H1 (cell line): ENCODE measurements at regions not wholly inside any gene's neighbourhood (a gene's known extent, or its start where the extent isn't known, plus 50 kb on each side); places are given as distances from the start of the nearest gene placed in this dataset.

ENCODE experiments used
- CTCF ChIA-PET: fragments of 300-600 bp; sonication (Branson Sonifier 250); formaldehyde crosslinking; loops from one replicate; lab custom pipeline; 2021; ENCODE audit not compliant: partially characterized antibody; lab: Charles Lee
- POLR2A ChIA-PET: fragments of 300-600 bp; sonication (Branson Sonifier 250); formaldehyde crosslinking; loops from one replicate; lab custom pipeline; 2021; ENCODE audit warnings: inconsistent platforms; ENCODE audit not compliant: partially characterized antibody; lab: Charles Lee
- DNase-seq, 2 experiments: peaks; one replicate each; pipeline versions ENCODE4 v3.0.0 to v3.0.0-alpha.2; 2010 to 2022; ENCODE audit warnings: low spot score in 2 of 2, low read depth in 1 of 2, mixed read lengths in 1 of 2
- FAIRE-seq: peaks from 2 replicates; lab custom pipeline; 2011; peaks lifted over from hg19 to GRCh38; lab: Jason Lieb, UNC
- H2AFZ ChIP-seq: 2 replicates; pipeline ENCODE4 v1.8.1; 2012; ENCODE audit warnings: low read length, inconsistent platforms
- H2AK5ac ChIP-seq: 2 replicates; pipeline ENCODE4 v1.6.1; 2013; ENCODE audit warnings: low read depth, low read length
- H2BK120ac ChIP-seq: replicated peaks from 2 replicates; pipeline ENCODE3; 2013; ENCODE audit warnings: low read depth, low read length, inconsistent platforms
- H2BK12ac ChIP-seq: 2 replicates; pipeline ENCODE4 v1.6.1; 2013; ENCODE audit warnings: low read depth, low read length
- H2BK15ac ChIP-seq: 2 replicates; pipeline ENCODE4 v1.6.1; 2013; ENCODE audit warnings: low read length
- H2BK20ac ChIP-seq: 2 replicates; pipeline ENCODE4 v1.6.1; 2013; ENCODE audit warnings: low read length
- H2BK5ac ChIP-seq: 2 replicates; pipeline ENCODE4 v1.6.1; 2013; ENCODE audit warnings: low read depth, low read length
- H3K14ac ChIP-seq: 2 replicates; pipeline ENCODE4 v1.6.1; 2013; ENCODE audit warnings: inconsistent platforms; ENCODE audit not compliant: insufficient read length
- H3K18ac ChIP-seq: 2 replicates; pipeline ENCODE4 v1.6.1; 2013; ENCODE audit warnings: low read length; ENCODE audit errors: extremely low read depth
- H3K23ac ChIP-seq: 2 replicates; pipeline ENCODE4 v1.6.1; 2013; ENCODE audit warnings: inconsistent platforms; ENCODE audit not compliant: insufficient read length
- H3K23me2 ChIP-seq: 2 replicates; pipeline ENCODE4 v1.6.1; 2013; ENCODE audit warnings: low read depth, low read length
- H3K27ac ChIP-seq: 2 replicates; pipeline ENCODE4 v1.6.1; 2011; ENCODE audit warnings: low read depth, low read length, inconsistent platforms
- H3K27me3 ChIP-seq, 4 experiments: replicated peaks in 1 of 4; 1 replicate in 1 of 4; 2 replicates in 3 of 4; pipeline versions ENCODE4 v1.6.1 to v1.8.1; 2011 to 2013; ENCODE audit warnings: low read length in 3 of 4, mild to moderate bottlenecking in 3 of 4, inconsistent platforms in 2 of 4, mixed read lengths in 2 of 4, moderate library complexity in 1 of 4; ENCODE audit not compliant: control insufficient read depth in 3 of 4, insufficient read depth in 3 of 4; ENCODE audit errors: extremely low read depth in 1 of 4
- H3K36me3 ChIP-seq, 4 experiments: 2 replicates each; pipeline versions ENCODE4 v1.6.1 to v1.8.1; 2011 to 2013; ENCODE audit warnings: mild to moderate bottlenecking in 4 of 4, low read length in 3 of 4, moderate library complexity in 2 of 4, control low read depth in 1 of 4, inconsistent platforms in 1 of 4; ENCODE audit not compliant: insufficient read depth in 4 of 4, control insufficient read depth in 2 of 4
- H3K4ac ChIP-seq: replicated peaks from 2 replicates; pipeline ENCODE3; 2013; ENCODE audit warnings: low read length, low read depth, mixed read lengths, inconsistent platforms; ENCODE audit not compliant: insufficient read length
- H3K4me1 ChIP-seq, 4 experiments: replicated peaks in 1 of 4; 1 replicate in 1 of 4; 2 replicates in 3 of 4; pipeline versions ENCODE4 v1.6.1 to v1.8.1; 2011 to 2013; ENCODE audit warnings: low read length in 3 of 4, inconsistent platforms in 2 of 4, mixed read lengths in 1 of 4; ENCODE audit not compliant: insufficient read depth in 4 of 4, control insufficient read depth in 3 of 4
- H3K4me2 ChIP-seq, 2 experiments: 2 replicates each; pipeline versions ENCODE4 v1.6.1 to v1.8.1; 2011 to 2013; ENCODE audit warnings: low read depth in 2 of 2, low read length in 2 of 2, control low read depth in 1 of 2, inconsistent platforms in 1 of 2, mild to moderate bottlenecking in 1 of 2; ENCODE audit not compliant: insufficient read depth in 1 of 2
- H3K4me3 ChIP-seq, 4 experiments: fragments of 200-600, 300-600 bp in 1 of 4; sonication (generic), shearing (Covaris generic), sonication (Bioruptor Twin) in 1 of 4; 2 replicates each; pipeline versions ENCODE4 v1.5.1 to v1.8.1; 2011 to 2016; ENCODE audit warnings: low read length in 4 of 4, low read depth in 3 of 4, control low read depth in 2 of 4, inconsistent platforms in 2 of 4, mild to moderate bottlenecking in 2 of 4, mixed read lengths in 1 of 4, moderate library complexity in 1 of 4; ENCODE audit not compliant: insufficient read depth in 2 of 4; ENCODE audit errors: extremely low read depth in 1 of 4
- H3K56ac ChIP-seq: replicated peaks from 2 replicates; pipeline ENCODE3; 2013; ENCODE audit warnings: low read depth, mild to moderate bottlenecking, mixed read lengths, low read length, inconsistent platforms; ENCODE audit not compliant: insufficient read length
- H3K79me1 ChIP-seq: 2 replicates; pipeline ENCODE4 v1.6.1; 2013; ENCODE audit warnings: low read depth, low read length, control low read depth
- H3K79me2 ChIP-seq, 2 experiments: 2 replicates each; pipeline versions ENCODE4 v1.6.1 to v1.8.1; 2012 to 2013; ENCODE audit warnings: low read length in 2 of 2, mild to moderate bottlenecking in 2 of 2, inconsistent platforms in 1 of 2; ENCODE audit not compliant: insufficient read depth in 2 of 2, control insufficient read depth in 1 of 2
- H3K9ac ChIP-seq, 4 experiments: replicated peaks in 1 of 4; 1 replicate in 1 of 4; 2 replicates in 3 of 4; pipeline versions ENCODE4 v1.6.1 to v1.8.1; 2011 to 2013; ENCODE audit warnings: low read depth in 3 of 4, low read length in 3 of 4, control low read depth in 2 of 4, mild to moderate bottlenecking in 2 of 4, moderate library complexity in 2 of 4, inconsistent platforms in 1 of 4; ENCODE audit errors: extremely low read depth in 1 of 4
- H3K9me3 ChIP-seq, 2 experiments: 2 replicates each; pipeline versions ENCODE4 v1.6.1 to v1.8.1; 2012 to 2013; ENCODE audit warnings: mild to moderate bottlenecking in 2 of 2, moderate library complexity in 2 of 2, control low read depth in 1 of 2, inconsistent platforms in 1 of 2, low read depth in 1 of 2, low read length in 1 of 2, mixed read lengths in 1 of 2; ENCODE audit not compliant: insufficient read depth in 2 of 2
- H4K20me1 ChIP-seq, 2 experiments: replicated peaks in 1 of 2; 2 replicates each; pipeline versions ENCODE3 to v1.8.1; 2011 to 2013; ENCODE audit warnings: inconsistent platforms in 2 of 2, low read length in 2 of 2, mild to moderate bottlenecking in 1 of 2; ENCODE audit not compliant: insufficient read depth in 2 of 2, control insufficient read depth in 1 of 2
- H4K5ac ChIP-seq: 2 replicates; pipeline ENCODE4 v1.6.1; 2013; ENCODE audit warnings: low read length, low read depth, mixed read lengths, inconsistent platforms; ENCODE audit not compliant: insufficient read length
- H4K8ac ChIP-seq: 2 replicates; pipeline ENCODE4 v1.8.0; 2013; ENCODE audit warnings: mild to moderate bottlenecking, moderate library complexity, low read length, inconsistent platforms; ENCODE audit not compliant: insufficient read depth; ENCODE audit errors: extremely low read depth
- H4K91ac ChIP-seq: replicated peaks from 2 replicates; pipeline ENCODE3; 2013; ENCODE audit warnings: low read length, mixed read lengths, inconsistent platforms; ENCODE audit not compliant: insufficient read length
- BACH1 ChIP-seq: IDR thresholded peaks from 2 replicates; pipeline ENCODE4 v1.6.1; 2012; ENCODE audit warnings: low read length, improper control_type of control experiment
- BCL11A ChIP-seq, 2 experiments: IDR thresholded peaks; one replicate each; pipeline ENCODE4 v1.6.1; 2011; ENCODE audit warnings: low read depth in 2 of 2, low read length in 2 of 2, mild to moderate bottlenecking in 2 of 2
- BRCA1 ChIP-seq: IDR thresholded peaks from 2 replicates; pipeline ENCODE4 v1.6.1; 2012; ENCODE audit warnings: low read depth, low read length, improper control_type of control experiment
- EZH2 ChIP-seq: fragments of 200-600 bp; sonication (generic); IDR thresholded peaks from 2 replicates; pipeline ENCODE4 v1.7.1; 2012; ENCODE audit warnings: low read depth, mild to moderate bottlenecking, moderate library complexity, low read length, inconsistent platforms; ENCODE audit not compliant: severe bottlenecking
- KDM1A ChIP-seq: fragments of 200-600, 300-600 bp; sonication (generic); IDR thresholded peaks from 2 replicates; pipeline ENCODE4 v1.7.1; 2016; ENCODE audit warnings: mild to moderate bottlenecking, low read length, borderline replicate concordance
- RFX5 ChIP-seq: IDR thresholded peaks from 2 replicates; pipeline ENCODE4 v1.6.1; 2011; ENCODE audit warnings: low read depth, low read length, improper control_type of control experiment, borderline replicate concordance
- SUZ12 ChIP-seq: fragments of 200-600 bp; sonication (generic); IDR thresholded peaks from 2 replicates; pipeline ENCODE4 v1.6.1; 2012; ENCODE audit warnings: mild to moderate bottlenecking, inconsistent platforms, low read length, moderate library complexity, mixed read lengths
- TCF12 ChIP-seq: IDR thresholded peaks from 2 replicates; pipeline ENCODE4 v1.6.1; 2011; ENCODE audit warnings: low read depth, mild to moderate bottlenecking, low read length
- TEAD4 ChIP-seq: IDR thresholded peaks from 2 replicates; pipeline ENCODE4 v1.6.1; 2012; ENCODE audit warnings: low read depth, low read length, inconsistent platforms, mixed read lengths
- WGBS, 2 experiments: shearing (Covaris generic) in 1 of 2; methylation state at CpG; one replicate each; pipeline versions ENCODE4 v1.1.6 to v1.1.7; 2013 to 2015; ENCODE audit warnings: low lambda C conversion rate in 2 of 2, mixed read lengths in 2 of 2, inconsistent platforms in 1 of 2, low coverage in 1 of 2, missing lambda C conversion rate in 1 of 2; ENCODE audit not compliant: insufficient replicate concordance in 2 of 2, insufficient coverage in 1 of 2, insufficient read length in 1 of 2; ENCODE audit errors: extremely low coverage in 1 of 2, missing lambda C conversion rate in 1 of 2; 5-methylcytosine and 5-hydroxymethylcytosine counted together
- TF ChIP-seq, protein P1 (sequence below): IDR thresholded peaks from 2 replicates; pipeline ENCODE4 v1.6.1; 2011; ENCODE audit warnings: low read length, improper control_type of control experiment

- FAIRE-seq, result no peak
- no peak overlapping the region for H2BK20ac ChIP-seq
Measured at GRCh38 chr3:161920196-161920595, 423.6 kb downstream of the OTOL1 start.

More at GRCh38 chr3:161920196-161920595, 423.6 kb downstream of the OTOL1 start:
- H3K23me2 ChIP-seq, result no peaks in the 10 kb centered on the region
- no peak overlapping the region for H3K14ac ChIP-seq
- WGBS, 2 experiments, result 94% methylated on average over 2 of the region's 2 CpGs; no CpG with 5 or more reads in 1 of the 2 experiments
- POLR2A ChIA-PET, result no interaction called here
- H2BK12ac ChIP-seq, result no peak overlapping the region
- H2BK120ac ChIP-seq, result no peak overlapping the region
- CTCF ChIA-PET, result no interaction called here
- no peaks in the 10 kb centered on the region for H3K36me3 ChIP-seq
- H4K20me1 ChIP-seq, result no peaks in the 10 kb centered on the region
- DNase-seq, result no peak
- no peak overlapping the region for H3K9ac ChIP-seq
- H3K4me2 ChIP-seq, result no peak overlapping the region
- no peak overlapping the region for H2AFZ ChIP-seq
- no peak overlapping the region for H4K8ac ChIP-seq
- H2AK5ac ChIP-seq, result no peak overlapping the region
- H2BK5ac ChIP-seq, result no peak overlapping the region
- TF ChIP-seq TCF12 (no peak), EZH2 (no peak), TEAD4 (no peak), BCL11A (IDR thresholded peaks at IDR 0.05; ENCODE audit: low read depth in 2 of 2, low read length in 2 of 2) (no peak), BRCA1 (no peak), BACH1 (no peak), SUZ12 (no peak), RFX5 (no peak), KDM1A (no peak)
- TF ChIP-seq, protein P1, sequence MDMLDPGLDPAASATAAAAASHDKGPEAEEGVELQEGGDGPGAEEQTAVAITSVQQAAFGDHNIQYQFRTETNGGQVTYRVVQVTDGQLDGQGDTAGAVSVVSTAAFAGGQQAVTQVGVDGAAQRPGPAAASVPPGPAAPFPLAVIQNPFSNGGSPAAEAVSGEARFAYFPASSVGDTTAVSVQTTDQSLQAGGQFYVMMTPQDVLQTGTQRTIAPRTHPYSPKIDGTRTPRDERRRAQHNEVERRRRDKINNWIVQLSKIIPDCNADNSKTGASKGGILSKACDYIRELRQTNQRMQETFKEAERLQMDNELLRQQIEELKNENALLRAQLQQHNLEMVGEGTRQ, result no peak
- peaks cover 2 to 3% of the 10 kb centered on the region in 2 experiments; a peak in 2 of 4 replicates for H3K9me3 ChIP-seq
- no peaks in the 10 kb centered on the region for H3K27me3 ChIP-seq
- no peak overlapping the region for H4K91ac ChIP-seq
- no peak overlapping the region for H2BK15ac ChIP-seq
- H3K79me2 ChIP-seq, result no peaks in the 10 kb centered on the region
- no peaks in the 10 kb centered on the region for H3K4me1 ChIP-seq
- H3K79me1 ChIP-seq, result no peaks in the 10 kb centered on the region
- H3K56ac ChIP-seq, result no peak overlapping the region
- no peak overlapping the region for H3K4me3 ChIP-seq
- H3K4ac ChIP-seq, result no peak overlapping the region
- H3K18ac ChIP-seq, result no peak overlapping the region
- H4K5ac ChIP-seq, result no peak overlapping the region
- H3K27ac ChIP-seq, result no peak overlapping the region
- no peak overlapping the region for H3K23ac ChIP-seq
